Stimulated activated CD8-positive, alpha-beta memory T cell treated with anti-CD3 and anti-CD28 coated beads, Interleukin-15, amount 100 ng/mL, for 48 hours (primary cell): ENCODE measurements at regions not wholly inside any gene's neighbourhood (a gene's known extent, or its start where the extent isn't known, plus 50 kb on each side); places are given as distances from the start of the nearest gene placed in this dataset.

Experiments
- DNase-seq, 2 donors: peaks; one replicate each; pipeline ENCODE4 v3.0.0-alpha.2; 2020; ENCODE audit warnings: low read depth in 2 of 2

- DNase-seq, result no peak
Measured at GRCh38 chr2:22729466-22729865, 655.5 kb upstream of the KLHL29 start.

DNA sequence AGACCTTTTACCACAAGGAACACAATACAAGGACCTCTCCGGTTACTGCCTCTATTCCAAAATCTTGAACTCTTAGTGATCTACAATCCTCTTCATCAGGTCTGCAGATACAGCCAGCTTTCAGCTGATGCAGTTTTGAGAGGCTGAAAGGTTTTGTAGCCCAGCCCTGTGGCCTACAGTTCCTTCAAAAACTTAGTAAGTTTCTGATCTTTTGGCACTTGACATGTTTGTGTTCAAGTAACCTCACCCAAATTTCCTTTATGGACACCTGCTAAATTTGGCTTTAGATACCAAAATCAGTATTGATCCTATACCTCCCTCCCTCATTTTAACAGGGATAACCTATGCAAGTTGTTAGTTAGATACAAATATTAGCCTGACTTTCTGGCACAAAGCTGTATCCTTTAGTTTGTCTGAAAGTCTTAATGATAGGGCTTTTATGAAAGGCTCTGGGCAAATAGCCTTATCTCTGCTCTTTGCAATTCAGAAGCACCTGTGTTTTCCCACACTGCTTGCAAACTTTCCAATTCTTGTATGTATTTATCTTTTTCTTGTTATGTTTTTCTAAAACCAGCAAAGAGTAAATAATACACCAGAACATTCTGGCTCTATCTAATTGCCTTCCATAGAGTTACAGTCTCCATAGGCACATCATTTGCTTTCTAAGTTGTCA is 650.5 kb upstream of the KLHL29 start:
- no peak for DNase-seq

- DNase-seq, result no peak
Measured at GRCh38 chr2:22737144-22737543, 647.8 kb upstream of the KLHL29 start.

GRCh38 chr2:22741216-22741615 is 643.8 kb upstream of the KLHL29 start:
- DNase-seq, result no peak

DNA sequence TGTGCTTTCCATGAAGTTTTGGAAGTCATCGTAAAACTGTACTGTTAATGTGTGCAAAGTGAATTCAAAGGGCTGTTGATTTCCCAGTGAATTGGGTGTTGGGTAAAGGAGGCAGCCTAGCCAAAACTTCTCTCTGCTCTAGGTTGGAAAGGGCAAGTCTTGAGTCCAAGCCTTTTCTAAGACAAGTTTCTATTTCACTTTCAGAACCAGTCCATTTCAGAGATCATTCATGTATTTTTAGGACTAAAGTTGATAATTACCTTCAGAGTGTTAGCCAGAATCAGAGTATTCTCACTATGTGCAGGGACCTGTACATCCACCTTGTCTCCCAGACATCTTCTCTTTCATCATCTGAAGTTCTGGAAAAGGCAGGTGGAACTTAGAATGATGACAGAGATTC is 636.1 kb upstream of the KLHL29 start:
- no peak for DNase-seq

DNA sequence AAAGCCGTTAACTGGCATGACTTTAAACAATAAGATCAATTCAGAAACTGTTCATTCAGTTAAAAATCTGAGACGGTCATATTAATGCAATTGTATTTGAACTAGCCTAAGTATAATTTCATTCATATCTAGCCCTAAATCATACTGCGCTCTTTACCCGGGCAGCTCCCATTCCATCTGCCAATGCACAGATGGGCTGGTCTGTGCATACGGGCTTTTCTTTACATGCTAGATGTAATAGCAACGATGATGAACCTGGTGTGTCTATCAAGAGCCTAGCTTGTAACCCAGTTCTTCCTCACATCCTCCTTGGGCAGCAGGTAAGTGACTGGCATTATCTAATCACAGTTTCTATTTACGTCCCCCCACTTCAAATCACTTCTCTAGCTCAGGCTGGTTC is 631.5 kb upstream of the KLHL29 start:
- DNase-seq, result no peak

DNA sequence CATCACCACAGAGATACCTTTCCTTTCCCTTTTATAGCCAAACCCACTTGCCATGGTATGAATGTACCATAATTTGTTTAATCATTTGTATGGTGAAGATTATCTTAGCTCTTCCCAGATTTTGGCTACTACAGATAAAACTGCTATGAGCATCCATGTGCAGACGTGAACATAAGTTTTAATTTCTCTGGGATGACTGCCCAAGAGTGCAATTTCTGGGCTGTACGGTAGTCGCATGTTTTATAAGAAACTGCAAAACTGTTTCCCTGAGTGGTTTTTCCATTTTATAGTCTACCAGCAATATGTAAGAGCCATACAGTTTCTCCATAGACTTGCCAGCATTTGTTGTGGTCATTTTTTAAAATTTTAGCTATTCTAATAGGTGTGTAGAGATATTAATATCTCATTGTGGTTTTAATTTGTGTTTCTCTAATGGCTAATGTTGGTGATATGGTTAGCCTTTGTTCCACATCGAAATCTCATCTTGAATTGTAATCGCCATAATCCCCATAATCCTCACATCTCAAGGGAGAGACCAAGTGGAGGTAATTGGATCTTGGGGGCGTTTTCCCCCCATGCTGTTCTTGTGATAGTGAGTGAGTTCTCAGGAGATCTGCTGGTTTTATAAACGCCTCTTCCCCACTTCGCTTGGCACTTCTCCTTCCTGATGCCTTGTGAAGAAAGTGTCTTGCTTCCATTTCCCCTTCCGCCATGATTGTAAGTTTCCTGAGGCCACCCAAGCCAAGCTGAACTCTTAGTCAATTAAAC is 628.5 kb upstream of the KLHL29 start:
- no peak for DNase-seq

- no peak for DNase-seq
Measured at GRCh38 chr2:22769497-22769896, 615.5 kb upstream of the KLHL29 start.

- DNase-seq, result no peak
Measured at GRCh38 chr2:22784566-22784965, 600.4 kb upstream of the KLHL29 start.

- no peak for DNase-seq
Measured at GRCh38 chr2:22786817-22787216, 598.2 kb upstream of the KLHL29 start.

- DNase-seq, result no peak
Measured at GRCh38 chr2:22787745-22788144, 597.2 kb upstream of the KLHL29 start.

DNA sequence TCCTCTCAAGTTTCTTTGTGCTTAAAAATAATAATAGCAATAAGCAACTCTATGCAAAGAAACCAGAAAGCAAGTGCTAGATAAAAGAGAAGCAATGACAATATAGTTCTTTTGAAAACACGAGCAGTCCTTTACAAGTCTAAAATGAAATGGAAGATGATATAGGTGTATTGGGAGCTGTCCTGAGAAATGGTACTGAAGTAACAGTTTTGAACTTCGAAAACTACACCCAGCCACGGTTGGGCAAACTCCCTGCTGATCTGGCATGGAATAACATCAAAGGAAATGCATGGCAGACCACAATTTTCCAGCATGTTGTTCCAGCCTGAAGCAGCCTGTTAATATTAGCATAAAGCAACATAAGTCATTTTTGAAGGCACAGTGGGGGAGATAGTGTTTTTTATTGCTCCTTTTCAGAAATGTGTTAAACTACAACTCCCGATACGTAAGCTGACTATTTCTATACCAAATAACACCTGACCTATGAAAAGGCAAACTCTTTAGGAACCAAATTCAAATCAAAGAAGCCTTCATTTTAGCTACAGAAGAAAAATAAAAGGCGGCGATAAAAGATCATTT is 596.1 kb upstream of the KLHL29 start:
- DNase-seq, result no peak

DNA sequence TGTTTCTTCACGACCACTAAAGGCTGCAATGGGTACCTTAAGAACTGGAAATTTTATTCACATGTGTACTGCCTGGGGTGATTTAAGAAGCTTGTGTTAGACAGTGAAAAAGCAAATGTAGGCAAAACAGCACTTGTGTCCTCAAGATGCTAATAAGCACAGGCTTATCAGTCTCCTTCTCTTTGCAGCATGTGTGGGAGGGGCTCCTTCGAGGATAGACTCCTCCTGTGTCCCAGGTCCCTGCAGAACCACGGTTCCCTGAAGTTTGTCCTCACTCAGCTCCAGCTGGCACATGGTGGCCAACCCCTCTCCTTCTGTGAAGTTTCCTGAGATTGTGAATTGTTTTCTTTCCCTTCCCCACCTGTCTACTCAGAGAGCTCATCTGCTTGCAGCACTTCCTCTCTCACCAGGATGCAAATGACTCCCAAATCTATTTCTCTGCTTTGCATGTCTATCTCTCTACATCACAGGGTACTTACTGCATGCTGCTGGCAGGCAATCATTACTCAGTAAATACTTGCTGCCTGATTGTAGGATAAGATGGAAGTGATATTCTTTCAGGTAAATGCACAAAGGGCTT is 589.6 kb upstream of the KLHL29 start:
- DNase-seq, result no peak

GRCh38 chr2:22798386-22798785 is 586.6 kb upstream of the KLHL29 start:
- no peak for DNase-seq

GRCh38 chr2:22800412-22800811 is 584.6 kb upstream of the KLHL29 start:
- DNase-seq, result no peak

DNA sequence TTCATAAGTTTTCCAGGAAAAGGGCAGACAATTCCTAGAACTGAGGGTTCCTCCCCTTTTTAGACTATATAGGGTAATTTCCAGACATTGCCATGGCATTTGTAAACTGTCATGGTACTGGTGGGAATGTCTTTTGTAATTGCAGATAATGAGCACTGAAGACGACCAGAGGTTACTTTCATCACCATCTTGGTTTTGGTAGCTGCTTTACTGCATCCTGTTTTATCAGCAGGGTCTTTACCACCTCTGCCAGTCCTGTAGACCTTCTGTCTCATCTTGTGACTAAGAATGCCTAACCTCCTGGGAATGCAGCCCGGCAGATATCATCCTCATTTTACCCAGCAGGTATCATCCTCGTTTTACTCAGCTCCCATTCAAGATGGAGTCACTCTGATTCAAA is 583.9 kb upstream of the KLHL29 start:
- no peak for DNase-seq

DNA sequence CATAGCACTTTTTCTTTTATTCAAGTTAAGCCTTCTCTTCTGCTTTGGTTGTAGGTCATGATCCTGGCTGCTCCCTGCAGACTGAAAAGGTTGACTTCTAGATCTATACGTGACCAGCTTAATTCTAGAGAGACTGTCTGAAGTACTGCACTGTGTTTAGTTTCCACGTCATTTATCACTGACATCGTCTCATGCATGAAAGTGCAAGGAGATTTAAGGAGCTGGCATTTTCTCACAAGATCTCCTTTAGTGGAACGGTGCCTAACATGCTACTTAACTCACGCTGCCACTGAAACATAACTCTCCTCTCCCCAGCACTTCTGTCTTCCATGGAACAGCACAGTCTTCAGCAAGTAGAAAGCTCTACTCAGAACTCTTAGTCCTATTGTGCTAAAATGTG is 583.0 kb upstream of the KLHL29 start:
- no peak for DNase-seq

DNA sequence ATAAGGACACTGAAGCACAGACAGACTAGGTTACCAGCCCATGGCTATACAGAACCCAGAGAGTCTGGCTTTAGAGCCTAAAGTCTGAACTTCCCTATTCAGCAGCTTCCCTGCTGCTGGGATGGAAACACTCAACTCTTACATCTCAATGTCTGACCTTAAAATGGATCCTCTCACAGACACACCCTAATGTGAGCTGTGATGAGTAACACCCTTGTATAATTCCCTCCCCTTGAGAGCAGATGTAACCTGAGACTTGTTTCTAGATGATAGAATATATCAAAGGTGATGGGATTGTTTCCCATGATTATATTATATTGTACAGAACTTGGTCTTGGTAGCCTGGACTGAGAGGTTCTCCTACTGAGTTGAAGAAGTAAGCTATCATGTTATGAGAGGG is 577.1 kb upstream of the KLHL29 start:
- DNase-seq, result no peak

GRCh38 chr2:22810602-22811001 is 574.4 kb upstream of the KLHL29 start:
- DNase-seq, result no peak

- no peak for DNase-seq
Measured at GRCh38 chr2:22812065-22812680, 572.8 kb upstream of the KLHL29 start.

- no peak for DNase-seq
Measured at GRCh38 chr2:22817197-22817596, 567.8 kb upstream of the KLHL29 start.

DNA sequence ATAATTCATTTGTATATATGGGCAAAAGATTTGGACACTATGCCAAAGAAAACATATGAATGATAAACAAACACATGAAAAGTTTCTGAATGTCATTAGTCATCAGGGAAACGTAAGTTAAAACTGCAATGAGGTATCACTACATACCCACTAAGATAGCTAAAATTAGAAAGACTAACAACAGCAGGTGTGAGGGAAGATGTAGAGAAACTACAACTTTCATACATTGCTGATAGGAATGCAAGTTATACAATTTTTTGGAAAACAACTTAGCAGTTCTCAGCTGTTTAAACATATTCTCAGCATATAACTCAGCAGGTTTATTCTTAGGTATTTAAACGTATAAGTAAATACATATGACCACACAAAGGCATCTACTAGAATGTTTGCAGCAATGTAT is 563.5 kb upstream of the KLHL29 start:
- no peak for DNase-seq
